HG03439 (cell line): ENCODE measurements at regions not wholly inside any gene's neighbourhood (a gene's known extent, or its start where the extent isn't known, plus 50 kb on each side); places are given as distances from the start of the nearest gene placed in this dataset.

ENCODE experiments used
- ATAC-seq: cut with Tn5 transposase; IDR thresholded peaks from one replicate; pipeline ENCODE4 v1.9.1; 2021; ENCODE audit warnings: mild to moderate bottlenecking, moderate library complexity; ENCODE audit not compliant: unreplicated experiment

GRCh38 chrX:39313146-39313545, 511.9 kb downstream of the MID1IP1 start:
- no peak for ATAC-seq

- no peak for ATAC-seq
Measured at GRCh38 chrX:39318506-39319343, 517.5 kb downstream of the MID1IP1 start.

- no peak for ATAC-seq
Measured at GRCh38 chrX:39320165-39320564, 518.9 kb downstream of the MID1IP1 start.

GRCh38 chrX:39322496-39322895, 521.2 kb downstream of the MID1IP1 start:
- ATAC-seq: no peak

GRCh38 chrX:39324233-39324930, 523.1 kb downstream of the MID1IP1 start:
- no peak for ATAC-seq

- no peak for ATAC-seq
Measured at GRCh38 chrX:39327255-39327654, 526.0 kb downstream of the MID1IP1 start.

- ATAC-seq: no peak
Measured at GRCh38 chrX:39327705-39328104, 526.4 kb downstream of the MID1IP1 start.

GRCh38 chrX:39328661-39329060, 527.4 kb downstream of the MID1IP1 start:
- ATAC-seq: no peak

- no peak for ATAC-seq
Measured at GRCh38 chrX:39331082-39331704, 529.9 kb downstream of the MID1IP1 start.

GRCh38 chrX:39333451-39333850, 532.2 kb downstream of the MID1IP1 start:
- no peak for ATAC-seq

GRCh38 chrX:39335513-39336235, 534.4 kb downstream of the MID1IP1 start:
- no peak for ATAC-seq

- ATAC-seq: peak; percentile 70
Measured at GRCh38 chrX:39336671-39337311, 535.5 kb downstream of the MID1IP1 start.

- ATAC-seq: no peak
Measured at GRCh38 chrX:39337451-39337850, 536.2 kb downstream of the MID1IP1 start.

GRCh38 chrX:39338583-39338982, 537.3 kb downstream of the MID1IP1 start:
- ATAC-seq: no peak

GRCh38 chrX:39356119-39356807, 555.0 kb downstream of the MID1IP1 start:
- ATAC-seq: no peak

GRCh38 chrX:39360101-39360500, 558.8 kb downstream of the MID1IP1 start:
- ATAC-seq: no peak

GRCh38 chrX:39361736-39362135, 560.5 kb downstream of the MID1IP1 start:
- ATAC-seq: no peak

- ATAC-seq: no peak
Measured at GRCh38 chrX:39367416-39367815, 566.2 kb downstream of the MID1IP1 start.

- ATAC-seq: no peak
Measured at GRCh38 chrX:39372115-39372514, 570.9 kb downstream of the MID1IP1 start.

- ATAC-seq: no peak
Measured at GRCh38 chrX:39377157-39377556, 575.9 kb downstream of the MID1IP1 start.
